Neural progenitor cell (in vitro differentiated cells): ENCODE measurements at regions not wholly inside any gene's neighbourhood (a gene's known extent, or its start where the extent isn't known, plus 50 kb on each side); places are given as distances from the start of the nearest gene placed in this dataset.

Source experiments
- DNase-seq: peaks from one replicate; pipeline ENCODE4 v3.0.0-alpha.2; 2016; ENCODE audit warnings: low spot score
- H2AFZ ChIP-seq: fragments of 200-600 bp; sonication (generic); replicated peaks from 2 replicates; pipeline ENCODE4 v1.6.1; 2016; ENCODE audit warnings: antibody characterized with exemption
- H3F3A ChIP-seq: fragments of 200-600 bp; sonication (generic); 2 replicates; pipeline ENCODE4 v1.6.1; 2016; ENCODE audit warnings: antibody characterized with exemption, low read depth
- H3K27ac ChIP-seq: fragments of 200-600 bp; sonication (generic); 2 replicates; pipeline ENCODE4 v1.5.1; 2016; ENCODE audit warnings: mild to moderate bottlenecking
- H3K27me3 ChIP-seq: fragments of 200-600 bp; sonication (generic); 2 replicates; pipeline ENCODE4 v1.6.1; 2016; ENCODE audit warnings: mild to moderate bottlenecking, moderate library complexity
- H3K36me3 ChIP-seq: fragments of 200-600 bp; sonication (generic); 2 replicates; pipeline ENCODE4 v1.5.1; 2016
- H3K4me1 ChIP-seq: fragments of 200-600 bp; sonication (generic); 2 replicates; pipeline ENCODE4 v1.6.1; 2016; ENCODE audit warnings: mixed run types
- H3K4me2 ChIP-seq: fragments of 200-600 bp; sonication (generic); 2 replicates; pipeline ENCODE4 v1.6.1; 2016
- H3K4me3 ChIP-seq: fragments of 200-600 bp; sonication (generic); 2 replicates; pipeline ENCODE4 v1.5.1; 2016
- H3K79me2 ChIP-seq: fragments of 200-600 bp; sonication (generic); 2 replicates; pipeline ENCODE4 v1.6.1; 2016; ENCODE audit warnings: low read depth
- H3K9ac ChIP-seq: fragments of 200-600 bp; sonication (generic); 2 replicates; pipeline ENCODE4 v1.6.1; 2016
- H3K9me3 ChIP-seq: fragments of 200-600 bp; sonication (generic); 2 replicates; pipeline ENCODE4 v1.5.1; 2016; ENCODE audit warnings: low read depth
- H4K20me1 ChIP-seq: fragments of 200-600 bp; sonication (generic); 2 replicates; pipeline ENCODE4 v1.6.1; 2016; ENCODE audit warnings: low read depth
- H3K27ac Mint-ChIP-seq: 3 replicates; pipeline ENCODE4 v1.8.0; 2021; ENCODE audit warnings: mixed read lengths
- H3K27me3 Mint-ChIP-seq: 2 replicates; pipeline ENCODE4 v1.8.0; 2022; ENCODE audit warnings: low read depth, mild to moderate bottlenecking, inconsistent platforms, moderate library complexity, mixed read lengths; ENCODE audit not compliant: insufficient read depth
- H3K36me3 Mint-ChIP-seq: 3 replicates; pipeline ENCODE4 v1.8.0; 2021; ENCODE audit warnings: mixed read lengths
- H3K4me1 Mint-ChIP-seq: 3 replicates; pipeline ENCODE4 v1.8.0; 2021; ENCODE audit warnings: mixed read lengths
- H3K4me3 Mint-ChIP-seq: 3 replicates; pipeline ENCODE4 v1.8.0; 2021; ENCODE audit warnings: mild to moderate bottlenecking, moderate library complexity, mixed read lengths
- H3K9me3 Mint-ChIP-seq: 3 replicates; pipeline ENCODE4 v1.8.0; 2020; ENCODE audit warnings: mixed read lengths
- CTCF ChIP-seq: fragments of 200-600 bp; sonication (generic); IDR thresholded peaks from 2 replicates; pipeline ENCODE4 v1.5.1; 2017; ENCODE audit warnings: antibody characterized with exemption, mild to moderate bottlenecking
- EZH2 ChIP-seq: fragments of 200-600 bp; sonication (generic); IDR thresholded peaks from 2 replicates; pipeline ENCODE4 v1.6.1; 2017; ENCODE audit warnings: antibody characterized with exemption, mild to moderate bottlenecking, moderate library complexity
- EZH2phosphoT487 ChIP-seq: fragments of 200-600 bp; sonication (generic); IDR thresholded peaks from 2 replicates; pipeline ENCODE4 v1.6.1; 2017; ENCODE audit warnings: antibody characterized with exemption

DNA sequence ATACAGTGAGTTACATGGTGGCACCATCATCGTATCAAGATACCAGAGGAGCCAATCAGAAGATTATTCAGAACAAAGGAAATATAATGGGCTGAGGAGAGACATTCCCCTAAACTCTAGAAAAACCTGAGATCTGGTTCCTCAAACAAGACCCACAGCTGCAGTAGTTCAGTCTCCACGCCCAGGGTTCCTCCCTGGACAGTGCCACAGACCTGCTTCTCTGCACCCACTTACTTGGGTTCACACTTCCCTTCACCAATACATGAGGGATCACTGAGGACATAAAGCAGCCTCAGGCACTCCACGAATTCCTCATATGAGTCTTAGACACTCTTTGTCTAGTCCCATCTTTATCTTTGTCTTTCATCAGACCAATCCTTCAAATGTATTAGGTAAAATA lies 101.7 kb downstream of the APTX start:
- peaks cover 6% of the 10 kb centered on the region for H3K4me1 Mint-ChIP-seq
- no peak overlapping the region for H3K9ac ChIP-seq
- H3F3A ChIP-seq = no peaks in the 10 kb centered on the region
- H3K27me3 Mint-ChIP-seq = no peaks in the 10 kb centered on the region
- H3K4me3 ChIP-seq = no peak overlapping the region
- no peak overlapping the region for H2AFZ ChIP-seq
- no peak overlapping the region for H3K27ac ChIP-seq
- no peaks in the 10 kb centered on the region for H3K36me3 Mint-ChIP-seq
- H3K27ac Mint-ChIP-seq = no peak overlapping the region
- TF ChIP-seq CTCF (no peak), EZH2phosphoT487 (no peak)
- no peak overlapping the region for H3K4me3 Mint-ChIP-seq
- no peaks in the 10 kb centered on the region for H3K36me3 ChIP-seq
- no peak for DNase-seq
- H3K79me2 ChIP-seq = no peaks in the 10 kb centered on the region
- peaks cover 5% of the 10 kb centered on the region for H3K9me3 Mint-ChIP-seq
- no peaks in the 10 kb centered on the region for H3K27me3 ChIP-seq
- no peaks in the 10 kb centered on the region for H3K9me3 ChIP-seq
- H4K20me1 ChIP-seq = no peaks in the 10 kb centered on the region
- peaks cover 6% of the 10 kb centered on the region for H3K4me1 ChIP-seq
- no peak overlapping the region for H3K4me2 ChIP-seq

DNA sequence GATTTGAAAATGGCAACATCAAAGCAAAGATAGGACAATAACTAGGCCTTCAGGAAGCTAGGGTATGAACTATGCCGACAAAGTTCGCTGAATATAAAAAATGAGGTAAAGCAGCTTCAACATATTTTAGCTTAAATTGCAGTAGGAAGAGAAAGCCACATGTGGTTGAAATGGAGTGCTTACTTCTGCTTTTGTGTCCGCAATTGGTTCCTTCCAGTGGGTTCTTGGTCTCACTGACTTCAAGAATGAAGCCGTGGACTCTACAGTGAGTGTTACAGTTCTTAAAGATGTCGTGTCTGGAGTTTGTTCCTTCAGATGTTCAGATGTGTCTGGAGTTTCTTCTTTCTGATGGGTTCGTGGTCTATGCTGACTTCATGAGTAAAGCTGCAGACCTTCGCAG lies 95.2 kb downstream of the APTX start:
- H3K27me3 ChIP-seq = no peaks in the 10 kb centered on the region
- H3K27ac ChIP-seq = no peak overlapping the region
- DNase-seq = no peak
- no peaks in the 10 kb centered on the region for H3K9me3 ChIP-seq
- Mint-ChIP-seq H3K36me3 (no peaks in the 10 kb centered on the region), H3K4me1 (peaks cover 11% of the 10 kb centered on the region), H3K27ac (no peak overlapping the region), H3K4me3 (no peak overlapping the region), H3K9me3 (no peaks in the 10 kb centered on the region), H3K27me3 (no peaks in the 10 kb centered on the region)
- peaks cover 6% of the 10 kb centered on the region for H3K4me1 ChIP-seq
- no peaks in the 10 kb centered on the region for H3F3A ChIP-seq
- TF ChIP-seq CTCF = no peak
- TF ChIP-seq EZH2phosphoT487 = no peak
- no peak for TF ChIP-seq EZH2
- no peaks in the 10 kb centered on the region for H3K36me3 ChIP-seq
- H3K79me2 ChIP-seq = no peaks in the 10 kb centered on the region
- H4K20me1 ChIP-seq = no peaks in the 10 kb centered on the region
- no peak overlapping the region for H3K4me2 ChIP-seq
- H2AFZ ChIP-seq = no peak overlapping the region
- H3K9ac ChIP-seq = no peak overlapping the region
- no peak overlapping the region for H3K4me3 ChIP-seq

- no peak overlapping the region for H3K4me3 ChIP-seq
- no peak overlapping the region for H3K27ac ChIP-seq
- Mint-ChIP-seq H3K36me3 (no peaks in the 10 kb centered on the region), H3K9me3 (no peaks in the 10 kb centered on the region), H3K4me1 (no peaks in the 10 kb centered on the region), H3K27me3 (no peaks in the 10 kb centered on the region), H3K4me3 (no peak overlapping the region), H3K27ac (no peak overlapping the region)
- H3K9me3 ChIP-seq = no peaks in the 10 kb centered on the region
- DNase-seq = no peak
- no peak overlapping the region for H2AFZ ChIP-seq
- no peaks in the 10 kb centered on the region for H3K4me1 ChIP-seq
- H3F3A ChIP-seq = no peaks in the 10 kb centered on the region
- no peak for TF ChIP-seq CTCF
- no peak for TF ChIP-seq EZH2
- TF ChIP-seq EZH2phosphoT487 = no peak
- no peaks in the 10 kb centered on the region for H3K79me2 ChIP-seq
- H3K4me2 ChIP-seq = no peak overlapping the region
- no peaks in the 10 kb centered on the region for H4K20me1 ChIP-seq
- H3K27me3 ChIP-seq = no peaks in the 10 kb centered on the region
- no peaks in the 10 kb centered on the region for H3K36me3 ChIP-seq
- H3K9ac ChIP-seq = no peak overlapping the region
Observed at GRCh38 chr9:32915802-32916201, 85.6 kb downstream of the APTX start.

GRCh38 chr9:32918628-32919027 lies 82.8 kb downstream of the APTX start:
- H3K9me3 Mint-ChIP-seq = peaks cover 5% of the 10 kb centered on the region
- H4K20me1 ChIP-seq = no peaks in the 10 kb centered on the region
- no peak overlapping the region for H3K4me3 Mint-ChIP-seq
- no peak overlapping the region for H3K27ac ChIP-seq
- no peak overlapping the region for H3K9ac ChIP-seq
- H3K9me3 ChIP-seq = no peaks in the 10 kb centered on the region
- H3K27me3 Mint-ChIP-seq = no peaks in the 10 kb centered on the region
- H3K4me1 Mint-ChIP-seq = no peaks in the 10 kb centered on the region
- no peak overlapping the region for H3K4me3 ChIP-seq
- no peaks in the 10 kb centered on the region for H3K4me1 ChIP-seq
- no peaks in the 10 kb centered on the region for H3K36me3 ChIP-seq
- no peaks in the 10 kb centered on the region for H3K36me3 Mint-ChIP-seq
- DNase-seq = no peak
- no peaks in the 10 kb centered on the region for H3F3A ChIP-seq
- H3K27ac Mint-ChIP-seq = no peak overlapping the region
- TF ChIP-seq EZH2phosphoT487 (no peak), EZH2 (no peak), CTCF (no peak)
- no peaks in the 10 kb centered on the region for H3K27me3 ChIP-seq
- no peak overlapping the region for H3K4me2 ChIP-seq
- no peak overlapping the region for H2AFZ ChIP-seq
- H3K79me2 ChIP-seq = no peaks in the 10 kb centered on the region
